Adrenal gland (tissue), 9 donors: ENCODE measurements at regions not wholly inside any gene's neighbourhood (a gene's known extent, or its start where the extent isn't known, plus 50 kb on each side); places are given as distances from the start of the nearest gene placed in this dataset.

Experiments used
- DNase-seq, 7 donors: peaks; one replicate each; pipeline ENCODE4 v3.0.0-alpha.2; 2019 to 2020
- H3K27ac ChIP-seq, 5 donors: fragments of 200-600 bp; sonication (generic) in 4 of 5; 1 replicate in 3 of 5; 2 replicates in 2 of 5; pipeline versions ENCODE4 v1.5.1 to v1.8.0; 2016 to 2020; ENCODE audit warnings: mild to moderate bottlenecking in 1 of 5
- H3K27me3 ChIP-seq: fragments of 200-600 bp; 2 replicates; pipeline ENCODE4 v1.8.0; 2021
- H3K36me3 ChIP-seq, 2 donors: fragments of 200-600 bp; replicated peaks in 1 of 2; 1 replicate in 1 of 2; 2 replicates in 1 of 2; pipeline versions ENCODE4 v1.5.1 to v1.8.0; 2018 to 2022
- H3K4me1 ChIP-seq, 2 donors: fragments of 200-600 bp; replicated peaks in 1 of 2; 1 replicate in 1 of 2; 2 replicates in 1 of 2; pipeline versions ENCODE4 v1.5.1 to v1.8.0; 2018 to 2021
- H3K4me3 ChIP-seq, 4 donors: fragments of 200-600 bp; sonication (generic) in 3 of 4; one replicate each; pipeline ENCODE4 v1.5.1; 2016 to 2018
- H3K9me3 ChIP-seq, 3 donors: fragments of 200-600 bp; sonication (generic) in 1 of 3; replicated peaks in 1 of 3; 1 replicate in 2 of 3; 2 replicates in 1 of 3; pipeline versions ENCODE4 v1.5.1 to v1.8.0; 2016 to 2021
- CTCF ChIP-seq, 6 experiments: fragments of 450-650 bp in 4 of 6; fragments of 200-600 bp in 2 of 6; sonication (generic) in 1 of 6; IDR thresholded peaks; 1 replicate in 5 of 6; 2 replicates in 1 of 6; pipeline versions ENCODE4 v1.5.1 to v1.8.0; 2016 to 2021; ENCODE audit warnings: antibody characterized with exemption in 6 of 6, mild to moderate bottlenecking in 2 of 6, moderate library complexity in 1 of 6
- POLR2A ChIP-seq, 2 donors: fragments of 450-650 bp; IDR thresholded peaks; one replicate each; pipeline ENCODE4 v1.6.1; 2017; ENCODE audit warnings: antibody characterized with exemption in 2 of 2, mild to moderate bottlenecking in 2 of 2, moderate library complexity in 1 of 2
- WGBS, 4 donors: extraction: QIAGEN DNeasy Blood & Tissue Kit in 2 of 4; methylation state at CpG; one replicate each; pipeline versions ENCODE4 v1.1.5 to v1.1.7; 2013 to 2017; 5-methylcytosine and 5-hydroxymethylcytosine counted together
- intact Hi-C, 2 donors: fragments of 100-400 bp; cut with DNase I; formaldehyde crosslinking; loops; one replicate each; pipeline versions ENCODE4 v1.14.1 to v1.15.0; 2022 to 2023
- donor health status: healthy with polysubstance abuse.
- donor health status: Bipolar disorder and iron deficiency.
- donor health status: DM: yes; HTN: yes; CAD: no.
- donor health status: DM: no; HTN: no; CAD: no.
- donor health status: DM: no; HTN: no; CAD: no.

GRCh38 chr21:16418226-16418625 is 688.4 kb downstream of the USP25 start:
- TF ChIP-seq POLR2A (IDR thresholded peaks at IDR 0.05) (no peak), CTCF (IDR thresholded peaks at IDR 0.05) (no peak)
- peak overlapping the region in 2 of 5 donors; percentile 66 to 84 for H3K27ac ChIP-seq

GRCh38 chr21:16418642-16419041 is 688.9 kb downstream of the USP25 start:
- Histone ChIP-seq H3K9me3 (no peaks in the 10 kb centered on the region), H3K4me1 (peaks cover 11 to 16% of the 10 kb centered on the region in 2 donors), H3K27ac (peak overlapping the region in 3 of 5 donors; percentile 50 to 84 (median 66)), H3K36me3 (no peaks in the 10 kb centered on the region), H3K27me3 (no peaks in the 10 kb centered on the region), H3K4me3 (peak overlapping the region in 1 of 4 donors; percentile 61)
- no peak for DNase-seq
- WGBS, 4 donors = 86 to 92% (median 90%) methylated on average over 5 of the region's 5 CpGs
- intact Hi-C loops = no loop called here
- TF ChIP-seq CTCF (IDR thresholded peaks at IDR 0.05) = no peak
- no peak for TF ChIP-seq POLR2A (IDR thresholded peaks at IDR 0.05)

More at GRCh38 chr21:16418226-16418625, 688.4 kb downstream of the USP25 start:
- intact Hi-C loops = no loop called here
- DNase-seq = no peak
- Histone ChIP-seq H3K27me3 (no peaks in the 10 kb centered on the region), H3K4me1 (peaks cover 7 to 16% of the 10 kb centered on the region in 2 donors), H3K4me3 (peak overlapping the region in 1 of 4 donors; percentile 61), H3K36me3 (no peaks in the 10 kb centered on the region), H3K9me3 (no peaks in the 10 kb centered on the region)
- WGBS, 4 donors = 50 to 63% (median 59%) methylated on average over 2 of the region's 2 CpGs

DNA sequence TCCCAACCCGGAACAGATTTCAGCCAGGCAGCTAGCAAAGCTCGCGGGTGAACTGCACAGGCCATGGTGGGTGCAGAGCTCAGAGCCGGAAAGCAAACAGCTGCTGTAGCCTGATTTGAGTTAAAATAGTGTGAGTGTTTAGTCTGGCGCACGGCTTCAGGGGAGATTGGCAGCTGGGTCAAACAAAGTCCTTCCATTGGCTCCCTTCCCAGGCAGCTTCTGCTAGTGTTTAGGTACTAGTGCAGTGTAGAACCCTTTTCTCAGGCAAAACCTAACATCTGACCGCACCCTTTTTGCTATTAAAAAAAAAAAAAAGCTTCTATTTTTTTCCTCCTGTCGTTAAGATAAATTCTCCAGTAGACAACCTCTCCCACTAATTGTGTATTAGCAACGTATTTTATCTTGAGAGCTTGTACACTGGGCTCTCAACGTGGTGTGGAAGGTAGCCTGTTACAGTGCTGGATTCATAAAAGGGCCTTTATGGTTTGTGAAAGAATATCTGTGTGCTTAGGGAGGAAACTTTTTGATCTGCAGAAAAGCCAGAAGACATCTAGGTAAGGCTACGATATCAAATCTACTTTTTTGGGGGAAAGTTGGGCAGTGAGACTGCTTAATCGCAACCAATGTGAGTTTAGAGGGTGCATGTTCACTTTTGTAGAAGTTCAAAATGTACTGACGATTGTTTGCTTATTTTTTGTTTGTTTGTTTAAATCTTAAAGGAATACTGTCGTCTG is 689.6 kb downstream of the USP25 start:
- Histone ChIP-seq H3K4me1 (peaks cover 14 to 16% of the 10 kb centered on the region in 2 donors), H3K9me3 (no peaks in the 10 kb centered on the region), H3K4me3 (peak overlapping the region in 3 of 4 donors; percentile 10 to 61 (median 24)), H3K36me3 (no peaks in the 10 kb centered on the region), H3K27me3 (no peaks in the 10 kb centered on the region), H3K27ac (peak overlapping the region; percentile 47 to 84 (median 66))
- 29 to 44% (median 34%) methylated on average over 14 of the region's 14 CpGs for WGBS, 4 donors
- intact Hi-C loops = no loop called here
- TF ChIP-seq POLR2A (IDR thresholded peaks at IDR 0.05) = peak in 1 of 2 donors; percentile 58
- no peak for TF ChIP-seq CTCF (IDR thresholded peaks at IDR 0.05)
- peak; percentile 43 to 87 (median 72) for DNase-seq

- DNase-seq = peak; percentile 33 to 63 (median 53)
- Histone ChIP-seq H3K36me3 (no peaks in the 10 kb centered on the region), H3K27ac (peak overlapping the region; percentile 47 to 84 (median 66)), H3K4me3 (peak overlapping the region in 3 of 4 donors; percentile 10 to 61 (median 24)), H3K4me1 (peaks cover 16% of the 10 kb centered on the region in 2 donors), H3K9me3 (no peaks in the 10 kb centered on the region), H3K27me3 (no peaks in the 10 kb centered on the region)
- WGBS, 4 donors = 17 to 23% (median 22%) methylated on average over 4 of the region's 4 CpGs
- TF ChIP-seq POLR2A (IDR thresholded peaks at IDR 0.05) = no peak
- intact Hi-C loops = no loop called here
These were observed 690.4 kb downstream of the USP25 start for GRCh38 chr21:16420031-16420724.
